ENCODE measurements at regions not wholly inside any gene's neighbourhood (a gene's known extent, or its start where the extent isn't known, plus 50 kb on each side); places are given as distances from the start of the nearest gene placed in this dataset.

GRCh38 chr2:133838642-133839365 is 270.5 kb upstream of the NCKAP5 start:
- no peak for ATAC-seq
- Mint-ChIP-seq H3K4me3 (no peak overlapping the region), H3K4me1 (peaks cover 10% of the 10 kb centered on the region), H3K9me3 (no peaks in the 10 kb centered on the region), H3K27me3 (no peaks in the 10 kb centered on the region), H3K36me3 (no peaks in the 10 kb centered on the region), H3K27ac (no peak overlapping the region)

- Mint-ChIP-seq H3K27me3 (no peaks in the 10 kb centered on the region), H3K36me3 (no peaks in the 10 kb centered on the region), H3K4me3 (no peak overlapping the region), H3K4me1 (peaks cover 17% of the 10 kb centered on the region), H3K9me3 (no peaks in the 10 kb centered on the region), H3K27ac (no peak overlapping the region)
- ATAC-seq: no peak
Measured at GRCh38 chr2:133839677-133840076, 271.4 kb upstream of the NCKAP5 start.

DNA sequence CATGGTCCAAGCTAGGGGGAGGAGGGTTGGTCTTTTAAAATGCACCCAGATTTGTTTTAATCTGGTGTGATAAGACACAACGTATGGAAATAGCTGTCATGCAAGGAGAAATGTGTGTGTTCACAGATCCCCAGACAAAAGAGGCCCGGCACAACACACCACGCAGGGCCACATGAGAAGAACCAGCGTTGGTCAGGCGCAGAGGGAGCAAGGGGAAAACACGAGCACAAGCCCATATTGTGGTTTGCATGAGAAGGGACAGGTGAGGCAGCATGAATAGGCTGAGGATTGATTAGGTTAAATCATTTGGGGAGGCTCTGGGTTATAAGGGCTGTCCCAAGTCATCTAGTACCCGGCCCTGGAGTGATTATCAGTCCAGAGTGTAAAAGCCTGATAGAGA is 272.5 kb upstream of the NCKAP5 start:
- Mint-ChIP-seq H3K9me3 (no peaks in the 10 kb centered on the region), H3K4me3 (no peak overlapping the region), H3K36me3 (no peaks in the 10 kb centered on the region), H3K27me3 (no peaks in the 10 kb centered on the region), H3K27ac (no peak overlapping the region), H3K4me1 (peaks cover 17% of the 10 kb centered on the region)
- ATAC-seq: no peak

DNA sequence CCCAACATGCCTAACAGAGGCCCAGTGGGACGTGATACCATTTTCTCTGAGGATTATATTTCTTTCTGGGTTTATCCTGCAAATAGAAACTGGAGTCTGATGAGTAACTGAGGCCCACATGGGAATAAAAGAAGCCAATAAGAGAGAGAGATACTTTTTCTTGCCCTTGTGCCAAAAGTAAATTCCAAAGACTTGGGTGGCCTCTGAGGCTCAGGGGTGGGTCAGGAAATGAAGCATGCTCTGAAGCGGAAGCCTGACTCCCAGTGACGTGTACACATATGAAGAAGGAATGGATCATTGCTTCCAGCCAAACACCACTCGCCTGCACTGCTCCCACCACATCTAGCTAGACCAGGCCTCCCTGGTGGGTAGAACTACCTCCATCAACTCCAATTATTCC is 273.6 kb upstream of the NCKAP5 start:
- H3K4me1 Mint-ChIP-seq: peaks cover 10% of the 10 kb centered on the region
- H3K36me3 Mint-ChIP-seq: no peaks in the 10 kb centered on the region
- no peak overlapping the region for H3K27ac Mint-ChIP-seq
- no peaks in the 10 kb centered on the region for H3K27me3 Mint-ChIP-seq
- H3K4me3 Mint-ChIP-seq: no peak overlapping the region
- no peak for ATAC-seq
- no peaks in the 10 kb centered on the region for H3K9me3 Mint-ChIP-seq

DNA sequence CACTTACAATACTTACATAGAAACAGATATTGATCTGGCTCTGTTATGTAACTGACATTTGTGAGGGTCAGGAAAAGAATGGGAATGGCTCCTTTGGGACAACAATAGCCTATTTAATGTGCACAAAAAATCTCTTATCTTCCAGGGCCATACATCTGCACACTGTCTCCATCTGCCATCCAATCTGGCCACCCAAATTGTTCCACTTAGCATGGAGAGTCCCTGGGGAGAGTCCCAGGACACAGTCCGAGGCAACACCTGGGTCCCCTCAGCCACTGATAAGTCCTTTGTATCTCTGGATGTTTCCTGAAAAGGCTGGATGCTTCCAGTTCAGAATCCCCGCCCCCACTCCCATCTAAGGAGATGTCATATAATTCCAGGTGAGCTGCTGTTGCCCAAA is 274.2 kb upstream of the NCKAP5 start:
- ATAC-seq: no peak
- Mint-ChIP-seq H3K9me3 (no peaks in the 10 kb centered on the region), H3K4me3 (no peak overlapping the region), H3K27ac (no peak overlapping the region), H3K36me3 (no peaks in the 10 kb centered on the region), H3K4me1 (peaks cover 6% of the 10 kb centered on the region), H3K27me3 (no peaks in the 10 kb centered on the region)

GRCh38 chr2:133843091-133843490 is 274.8 kb upstream of the NCKAP5 start:
- Mint-ChIP-seq H3K9me3 (no peaks in the 10 kb centered on the region), H3K27ac (no peak overlapping the region), H3K4me3 (no peak overlapping the region), H3K27me3 (no peaks in the 10 kb centered on the region), H3K4me1 (peaks cover 6% of the 10 kb centered on the region), H3K36me3 (no peaks in the 10 kb centered on the region)
- no peak for ATAC-seq

DNA sequence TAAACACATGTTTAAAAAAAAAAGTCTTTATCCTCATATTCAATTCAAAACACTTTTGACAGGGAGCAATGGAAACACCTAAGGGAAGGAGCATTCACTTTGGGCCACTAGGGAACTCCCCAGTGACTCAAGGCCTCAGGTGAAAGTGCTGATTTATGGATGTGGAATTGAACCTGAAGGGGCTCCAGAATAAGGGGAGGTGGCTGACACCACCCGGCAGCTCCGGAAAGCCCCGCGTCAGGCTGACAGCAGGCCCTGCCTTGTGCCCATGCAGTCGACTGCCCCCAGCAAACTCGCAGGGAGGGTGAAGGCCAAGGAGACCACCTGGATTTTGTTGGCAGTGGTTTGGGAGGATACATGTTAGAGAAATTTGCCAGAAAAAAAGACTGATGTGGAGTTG is 275.3 kb upstream of the NCKAP5 start:
- no peaks in the 10 kb centered on the region for H3K27me3 Mint-ChIP-seq
- peaks cover 6% of the 10 kb centered on the region for H3K4me1 Mint-ChIP-seq
- no peak overlapping the region for H3K27ac Mint-ChIP-seq
- no peak for ATAC-seq
- H3K4me3 Mint-ChIP-seq: no peak overlapping the region
- no peaks in the 10 kb centered on the region for H3K36me3 Mint-ChIP-seq
- no peaks in the 10 kb centered on the region for H3K9me3 Mint-ChIP-seq

DNA sequence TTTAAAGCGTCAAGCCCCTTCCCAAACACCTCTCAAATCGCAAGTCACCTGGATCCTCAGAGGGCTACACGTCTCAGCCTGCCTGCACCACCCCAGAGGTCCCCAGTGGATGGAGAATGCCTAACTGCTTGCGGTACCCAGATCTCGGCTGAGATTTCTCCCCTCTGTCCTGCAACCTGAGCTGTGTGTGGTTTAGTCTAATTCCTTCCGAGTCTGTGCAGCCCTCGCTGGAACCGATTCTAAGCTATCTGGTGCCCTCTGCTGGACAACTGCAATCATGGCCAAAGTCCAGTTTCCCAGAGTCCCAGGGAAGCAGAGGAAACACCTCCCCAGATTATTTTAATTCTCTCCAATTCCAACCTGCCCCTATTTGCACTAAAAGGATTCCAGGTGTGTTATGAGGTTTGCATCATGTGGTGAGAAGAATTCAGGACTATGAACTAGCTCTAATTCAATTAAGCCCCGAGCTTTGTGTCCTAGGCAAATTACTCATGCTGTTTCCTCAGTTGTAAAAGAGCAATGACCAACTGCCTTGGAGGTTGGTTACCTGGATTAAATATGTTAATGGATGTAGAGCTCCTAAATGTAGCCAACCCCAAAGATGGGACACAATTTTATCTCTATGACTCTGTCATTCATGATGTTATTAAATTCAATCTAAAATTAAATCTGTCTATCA is 276.1 kb upstream of the NCKAP5 start:
- Mint-ChIP-seq H3K4me3 (no peak overlapping the region), H3K27ac (no peak overlapping the region), H3K9me3 (no peaks in the 10 kb centered on the region), H3K27me3 (no peaks in the 10 kb centered on the region), H3K4me1 (peaks cover 6% of the 10 kb centered on the region), H3K36me3 (no peaks in the 10 kb centered on the region)
- peak; percentile 71 for ATAC-seq

- Mint-ChIP-seq H3K4me3 (no peak overlapping the region), H3K27me3 (no peaks in the 10 kb centered on the region), H3K9me3 (no peaks in the 10 kb centered on the region), H3K4me1 (peaks cover 6% of the 10 kb centered on the region), H3K36me3 (no peaks in the 10 kb centered on the region), H3K27ac (no peak overlapping the region)
- ATAC-seq: no peak
Measured at GRCh38 chr2:133846476-133846875, 278.2 kb upstream of the NCKAP5 start.

GRCh38 chr2:133847591-133847990 is 279.3 kb upstream of the NCKAP5 start:
- H3K4me3 Mint-ChIP-seq: no peak overlapping the region
- ATAC-seq: no peak
- H3K36me3 Mint-ChIP-seq: peaks cover 6% of the 10 kb centered on the region
- H3K4me1 Mint-ChIP-seq: peaks cover 6% of the 10 kb centered on the region
- no peaks in the 10 kb centered on the region for H3K27me3 Mint-ChIP-seq
- H3K9me3 Mint-ChIP-seq: peaks cover 5% of the 10 kb centered on the region
- H3K27ac Mint-ChIP-seq: no peak overlapping the region

- Mint-ChIP-seq H3K4me1 (peaks cover 6% of the 10 kb centered on the region), H3K27me3 (no peaks in the 10 kb centered on the region), H3K36me3 (peaks cover 7% of the 10 kb centered on the region), H3K4me3 (no peak overlapping the region), H3K9me3 (peaks cover 5% of the 10 kb centered on the region), H3K27ac (no peak overlapping the region)
- ATAC-seq: no peak
Measured at GRCh38 chr2:133848111-133848649, 279.9 kb upstream of the NCKAP5 start.

DNA sequence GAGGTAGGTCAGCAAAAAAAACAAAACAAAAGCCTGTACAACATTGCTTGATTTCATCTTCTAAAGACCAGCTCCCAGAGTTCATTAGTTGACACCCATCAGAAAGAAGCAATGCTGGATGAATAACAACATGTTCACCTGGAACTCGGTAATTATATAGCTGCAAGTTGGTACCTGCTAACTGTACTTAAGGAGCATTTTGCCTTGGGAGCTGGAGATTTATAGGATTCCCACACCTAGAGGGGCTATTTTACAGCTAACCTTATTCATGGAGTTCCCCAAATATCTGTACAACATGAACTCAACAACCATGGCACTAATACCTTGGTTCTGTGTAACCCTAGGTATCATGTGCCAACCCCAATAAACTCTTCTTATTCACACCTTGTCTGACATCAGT is 281.1 kb upstream of the NCKAP5 start:
- ATAC-seq: no peak
- peaks cover 5% of the 10 kb centered on the region for H3K9me3 Mint-ChIP-seq
- no peak overlapping the region for H3K4me3 Mint-ChIP-seq
- H3K36me3 Mint-ChIP-seq: peaks cover 7% of the 10 kb centered on the region
- no peaks in the 10 kb centered on the region for H3K27me3 Mint-ChIP-seq
- H3K4me1 Mint-ChIP-seq: peaks cover 1% of the 10 kb centered on the region
- H3K27ac Mint-ChIP-seq: no peak overlapping the region

GRCh38 chr2:133854603-133855200 is 286.4 kb upstream of the NCKAP5 start:
- ATAC-seq: no peak
- no peak overlapping the region for H3K4me3 Mint-ChIP-seq
- no peak overlapping the region for H3K27ac Mint-ChIP-seq
- peaks cover 5% of the 10 kb centered on the region for H3K9me3 Mint-ChIP-seq
- no peaks in the 10 kb centered on the region for H3K27me3 Mint-ChIP-seq
- no peaks in the 10 kb centered on the region for H3K4me1 Mint-ChIP-seq
- peaks cover 7% of the 10 kb centered on the region for H3K36me3 Mint-ChIP-seq

- Mint-ChIP-seq H3K27ac (no peak overlapping the region), H3K4me3 (no peak overlapping the region), H3K36me3 (peaks cover 7% of the 10 kb centered on the region), H3K4me1 (no peaks in the 10 kb centered on the region), H3K9me3 (peaks cover 5% of the 10 kb centered on the region), H3K27me3 (no peaks in the 10 kb centered on the region)
- no peak for ATAC-seq
Measured at GRCh38 chr2:133855526-133855925, 287.3 kb upstream of the NCKAP5 start.

DNA sequence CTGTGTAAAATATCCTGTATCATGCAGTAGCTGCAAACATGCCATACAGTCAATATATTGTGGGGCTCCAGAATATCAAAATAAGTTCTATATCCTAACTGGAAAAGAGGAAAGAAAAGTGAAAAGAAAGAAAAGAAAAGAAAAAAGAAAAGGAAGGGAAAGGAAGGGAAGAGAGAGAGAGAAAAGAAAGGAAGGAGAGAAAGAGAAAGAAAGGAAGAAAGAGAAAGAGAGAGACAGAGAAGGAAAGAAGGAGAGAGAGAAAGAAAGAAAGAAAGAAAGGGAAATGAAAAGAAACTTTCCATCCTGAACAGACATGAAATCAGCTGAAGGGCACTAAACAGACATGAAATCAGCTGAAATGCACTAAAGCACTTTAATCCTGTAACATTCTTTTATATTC is 288.4 kb upstream of the NCKAP5 start:
- H3K27ac Mint-ChIP-seq: no peak overlapping the region
- H3K4me1 Mint-ChIP-seq: no peaks in the 10 kb centered on the region
- peaks cover 7% of the 10 kb centered on the region for H3K36me3 Mint-ChIP-seq
- no peak overlapping the region for H3K4me3 Mint-ChIP-seq
- H3K27me3 Mint-ChIP-seq: no peaks in the 10 kb centered on the region
- ATAC-seq: no peak
- peaks cover 5% of the 10 kb centered on the region for H3K9me3 Mint-ChIP-seq

DNA sequence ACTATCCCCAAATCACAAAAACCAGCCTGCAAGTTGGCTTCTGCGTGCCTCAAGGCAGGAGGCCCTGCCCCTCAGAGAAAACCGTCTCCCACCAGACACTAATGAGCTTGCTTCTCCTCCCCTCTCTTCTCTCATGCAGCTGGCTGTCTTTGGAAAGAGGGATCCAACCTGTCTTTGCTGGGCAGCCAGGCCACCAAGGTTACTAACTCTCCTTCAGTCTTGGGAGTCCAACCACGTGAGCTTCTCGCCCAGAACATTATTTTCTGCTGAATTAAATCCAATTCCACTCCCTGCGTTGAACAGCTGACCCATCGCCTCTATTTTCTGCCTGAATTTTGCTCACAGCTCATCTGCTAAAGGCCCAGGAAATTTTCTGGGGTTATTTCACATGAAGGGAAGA is 291.3 kb upstream of the NCKAP5 start:
- Mint-ChIP-seq H3K27me3 (no peaks in the 10 kb centered on the region), H3K9me3 (no peaks in the 10 kb centered on the region), H3K27ac (no peak overlapping the region), H3K36me3 (no peaks in the 10 kb centered on the region), H3K4me1 (no peaks in the 10 kb centered on the region), H3K4me3 (no peak overlapping the region)
- ATAC-seq: no peak

All from stimulated activated memory B cell treated with anti-CD40 and anti-IgM and Interleukin-4, amounts not matched to agents 10 μg/mL and 1 μg/mL and 100 μg/mL, for 72 hours (primary cell).